ENCODE measurements at regions not wholly inside any gene's neighbourhood (a gene's known extent, or its start where the extent isn't known, plus 50 kb on each side); places are given as distances from the start of the nearest gene placed in this dataset.

DNA sequence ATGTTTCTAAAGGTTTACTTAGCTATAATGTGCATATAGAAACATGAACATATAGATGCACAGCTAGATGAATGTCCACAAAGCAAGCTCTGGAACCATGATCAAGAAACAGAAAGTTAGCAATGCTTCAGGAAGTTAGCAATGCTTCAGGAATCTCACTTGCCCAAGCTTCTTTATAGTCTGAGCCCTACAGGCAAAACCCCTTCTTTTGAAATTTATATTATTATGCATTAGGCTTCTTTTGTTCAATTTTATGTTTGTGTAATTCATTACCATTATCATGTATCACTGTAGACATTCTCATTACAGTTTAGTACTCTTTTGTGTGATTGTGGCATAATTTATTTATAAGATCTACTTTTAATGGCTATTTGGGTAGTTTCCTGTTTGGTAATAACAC lies 286.4 kb upstream of the BCHE start:
- TF ChIP-seq, protein P1, sequence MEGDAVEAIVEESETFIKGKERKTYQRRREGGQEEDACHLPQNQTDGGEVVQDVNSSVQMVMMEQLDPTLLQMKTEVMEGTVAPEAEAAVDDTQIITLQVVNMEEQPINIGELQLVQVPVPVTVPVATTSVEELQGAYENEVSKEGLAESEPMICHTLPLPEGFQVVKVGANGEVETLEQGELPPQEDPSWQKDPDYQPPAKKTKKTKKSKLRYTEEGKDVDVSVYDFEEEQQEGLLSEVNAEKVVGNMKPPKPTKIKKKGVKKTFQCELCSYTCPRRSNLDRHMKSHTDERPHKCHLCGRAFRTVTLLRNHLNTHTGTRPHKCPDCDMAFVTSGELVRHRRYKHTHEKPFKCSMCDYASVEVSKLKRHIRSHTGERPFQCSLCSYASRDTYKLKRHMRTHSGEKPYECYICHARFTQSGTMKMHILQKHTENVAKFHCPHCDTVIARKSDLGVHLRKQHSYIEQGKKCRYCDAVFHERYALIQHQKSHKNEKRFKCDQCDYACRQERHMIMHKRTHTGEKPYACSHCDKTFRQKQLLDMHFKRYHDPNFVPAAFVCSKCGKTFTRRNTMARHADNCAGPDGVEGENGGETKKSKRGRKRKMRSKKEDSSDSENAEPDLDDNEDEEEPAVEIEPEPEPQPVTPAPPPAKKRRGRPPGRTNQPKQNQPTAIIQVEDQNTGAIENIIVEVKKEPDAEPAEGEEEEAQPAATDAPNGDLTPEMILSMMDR (IDR thresholded peaks at IDR 0.05): no peak
- TF ChIP-seq, protein P2, sequence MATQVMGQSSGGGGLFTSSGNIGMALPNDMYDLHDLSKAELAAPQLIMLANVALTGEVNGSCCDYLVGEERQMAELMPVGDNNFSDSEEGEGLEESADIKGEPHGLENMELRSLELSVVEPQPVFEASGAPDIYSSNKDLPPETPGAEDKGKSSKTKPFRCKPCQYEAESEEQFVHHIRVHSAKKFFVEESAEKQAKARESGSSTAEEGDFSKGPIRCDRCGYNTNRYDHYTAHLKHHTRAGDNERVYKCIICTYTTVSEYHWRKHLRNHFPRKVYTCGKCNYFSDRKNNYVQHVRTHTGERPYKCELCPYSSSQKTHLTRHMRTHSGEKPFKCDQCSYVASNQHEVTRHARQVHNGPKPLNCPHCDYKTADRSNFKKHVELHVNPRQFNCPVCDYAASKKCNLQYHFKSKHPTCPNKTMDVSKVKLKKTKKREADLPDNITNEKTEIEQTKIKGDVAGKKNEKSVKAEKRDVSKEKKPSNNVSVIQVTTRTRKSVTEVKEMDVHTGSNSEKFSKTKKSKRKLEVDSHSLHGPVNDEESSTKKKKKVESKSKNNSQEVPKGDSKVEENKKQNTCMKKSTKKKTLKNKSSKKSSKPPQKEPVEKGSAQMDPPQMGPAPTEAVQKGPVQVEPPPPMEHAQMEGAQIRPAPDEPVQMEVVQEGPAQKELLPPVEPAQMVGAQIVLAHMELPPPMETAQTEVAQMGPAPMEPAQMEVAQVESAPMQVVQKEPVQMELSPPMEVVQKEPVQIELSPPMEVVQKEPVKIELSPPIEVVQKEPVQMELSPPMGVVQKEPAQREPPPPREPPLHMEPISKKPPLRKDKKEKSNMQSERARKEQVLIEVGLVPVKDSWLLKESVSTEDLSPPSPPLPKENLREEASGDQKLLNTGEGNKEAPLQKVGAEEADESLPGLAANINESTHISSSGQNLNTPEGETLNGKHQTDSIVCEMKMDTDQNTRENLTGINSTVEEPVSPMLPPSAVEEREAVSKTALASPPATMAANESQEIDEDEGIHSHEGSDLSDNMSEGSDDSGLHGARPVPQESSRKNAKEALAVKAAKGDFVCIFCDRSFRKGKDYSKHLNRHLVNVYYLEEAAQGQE (IDR thresholded peaks at IDR 0.05; ENCODE audit: insufficient read depth in 1 of 2, low read depth in 2 of 2, low read length in 1 of 2): no peak
- no peak for TF ChIP-seq POLR2AphosphoS5 (IDR thresholded peaks at IDR 0.05; ENCODE audit: low read depth, low read length)
- TF ChIP-seq SIN3A (IDR thresholded peaks at IDR 0.05; ENCODE audit: borderline replicate concordance, insufficient read depth, low read depth, low read length): no peak
